Forelimb muscle (tissue), 1 donor: ENCODE measurements at regions not wholly inside any gene's neighbourhood (a gene's known extent, or its start where the extent isn't known, plus 50 kb on each side); places are given as distances from the start of the nearest gene placed in this dataset.

Experiments used
- DNase-seq: peaks from one replicate; pipeline ENCODE4 v3.0.0-alpha.2; 2013; ENCODE audit warnings: low read depth

DNA sequence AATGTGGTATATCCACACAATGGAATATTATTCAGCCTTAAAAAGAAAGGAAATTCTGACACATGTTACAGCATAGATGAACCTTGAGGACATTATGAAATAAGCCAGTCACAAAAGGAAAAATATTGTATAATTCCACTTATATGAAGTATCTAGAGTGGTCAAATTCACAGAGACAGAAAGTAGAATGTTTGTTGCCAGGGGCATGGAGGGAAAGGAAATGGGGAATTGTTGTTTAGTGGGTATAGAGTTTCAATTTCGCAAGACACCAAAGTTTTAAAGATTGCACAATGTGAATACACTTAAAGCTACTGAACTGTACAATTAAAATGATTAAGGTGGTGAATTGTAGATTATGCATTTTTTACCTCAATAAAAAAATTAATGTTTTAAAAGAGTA, 92.9 kb downstream of the TXNL1 start:
- DNase-seq, result no peak

DNA sequence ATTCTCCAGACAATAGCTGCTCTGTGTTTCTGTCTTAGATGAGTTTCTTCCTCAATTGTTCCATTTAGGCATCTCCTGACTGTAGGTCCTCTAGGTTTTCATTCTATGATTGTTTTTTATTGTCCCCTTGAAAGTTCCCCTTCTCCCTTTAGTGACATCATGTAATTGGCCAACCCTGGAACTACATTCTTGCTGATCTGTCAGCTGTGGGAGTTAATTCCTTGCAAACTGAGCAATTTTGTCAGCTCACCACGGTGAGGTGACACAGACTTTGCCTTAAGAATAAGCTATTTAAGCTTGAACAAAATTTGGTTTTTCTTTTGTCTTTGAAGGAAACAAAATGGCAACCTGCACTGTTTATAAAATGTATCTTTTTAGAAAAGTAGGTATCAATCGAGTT, 95.9 kb downstream of the TXNL1 start:
- DNase-seq, result no peak

DNA sequence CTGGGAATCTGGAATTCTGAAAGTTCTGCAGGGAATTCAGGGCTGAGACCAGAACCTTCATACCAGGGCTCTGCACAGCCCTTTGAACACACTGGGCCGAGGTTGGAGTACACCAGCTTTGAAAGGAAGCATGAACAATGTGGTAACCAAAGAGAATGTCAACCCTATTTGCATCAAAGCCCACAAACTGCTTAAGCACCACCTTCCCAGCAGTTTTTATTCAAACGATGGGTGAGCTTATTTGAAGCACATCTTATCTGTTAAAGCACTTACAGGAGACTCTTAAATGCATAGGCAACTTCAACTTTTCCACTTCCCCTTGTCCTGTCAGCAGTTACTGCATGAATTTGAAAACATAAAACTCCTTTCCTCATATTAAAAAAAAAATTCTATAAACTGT, 96.6 kb downstream of the TXNL1 start:
- no peak for DNase-seq

DNA sequence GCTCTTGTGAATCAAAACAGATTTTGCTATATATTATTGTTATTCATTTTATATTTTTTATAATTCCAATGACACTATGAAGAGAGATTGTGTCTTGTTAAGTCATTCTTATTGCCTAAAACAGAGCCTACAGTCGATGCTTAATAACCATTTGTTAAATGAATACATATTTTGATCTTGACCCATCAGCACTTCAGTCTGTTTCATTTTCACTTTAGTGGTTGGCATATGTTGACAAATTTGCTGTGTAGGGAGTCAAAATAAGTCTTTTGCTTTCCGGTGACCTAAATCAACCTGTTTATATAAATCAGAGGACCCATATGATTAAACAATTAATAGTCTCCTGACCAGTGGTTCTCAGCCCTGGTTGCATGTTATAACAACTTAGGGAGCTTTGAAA, 97.1 kb downstream of the TXNL1 start:
- DNase-seq, result no peak

DNA sequence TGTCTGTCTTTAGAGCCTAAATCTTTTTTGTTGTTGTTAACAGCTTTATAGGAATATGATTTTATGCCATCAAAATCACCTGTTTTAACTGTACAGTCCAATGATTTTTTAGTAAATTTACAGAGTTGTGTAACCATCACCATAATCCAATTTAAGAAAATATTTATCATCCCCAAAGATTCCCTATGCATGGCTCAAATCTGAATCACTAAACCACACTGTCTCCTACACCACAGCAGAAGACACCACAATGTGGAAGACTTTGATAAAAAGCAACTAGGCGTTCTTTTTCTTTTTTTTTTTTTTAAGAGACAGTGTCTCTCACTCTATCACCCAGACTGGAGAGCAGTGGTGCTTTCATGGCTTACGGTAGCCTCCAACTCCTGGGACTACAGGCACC, 99.6 kb downstream of the TXNL1 start:
- no peak for DNase-seq

DNA sequence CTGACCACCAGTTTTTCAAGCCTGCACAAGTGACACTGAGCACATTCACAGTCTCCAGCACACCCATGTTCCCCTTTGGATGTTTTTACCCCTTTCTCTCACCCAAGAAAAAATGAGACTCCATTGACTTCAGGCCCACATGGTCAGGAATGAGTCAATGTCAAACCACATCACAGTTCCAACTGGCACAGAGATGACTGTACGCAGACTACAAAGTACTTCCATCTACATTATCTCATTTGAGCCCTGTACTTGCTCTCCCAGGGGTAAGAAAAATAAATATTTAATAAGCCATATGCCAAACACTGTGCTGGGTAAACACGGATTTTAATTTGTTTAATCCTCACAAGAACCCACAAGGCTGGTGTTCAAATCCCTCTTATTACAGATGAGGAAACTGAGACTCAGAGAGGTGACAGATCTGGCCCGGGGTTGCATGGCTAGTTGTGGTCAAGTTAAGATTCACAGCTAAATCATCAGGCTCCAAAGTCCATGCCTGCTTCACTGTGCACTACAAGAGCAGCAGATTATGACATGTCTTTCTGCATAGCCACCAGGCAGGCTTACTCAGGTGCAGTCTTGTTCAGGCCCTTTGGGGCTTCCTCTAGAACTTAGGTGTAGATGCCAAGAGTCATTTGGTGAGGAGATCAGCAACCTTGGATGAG, 106.1 kb downstream of the TXNL1 start:
- no peak for DNase-seq

DNA sequence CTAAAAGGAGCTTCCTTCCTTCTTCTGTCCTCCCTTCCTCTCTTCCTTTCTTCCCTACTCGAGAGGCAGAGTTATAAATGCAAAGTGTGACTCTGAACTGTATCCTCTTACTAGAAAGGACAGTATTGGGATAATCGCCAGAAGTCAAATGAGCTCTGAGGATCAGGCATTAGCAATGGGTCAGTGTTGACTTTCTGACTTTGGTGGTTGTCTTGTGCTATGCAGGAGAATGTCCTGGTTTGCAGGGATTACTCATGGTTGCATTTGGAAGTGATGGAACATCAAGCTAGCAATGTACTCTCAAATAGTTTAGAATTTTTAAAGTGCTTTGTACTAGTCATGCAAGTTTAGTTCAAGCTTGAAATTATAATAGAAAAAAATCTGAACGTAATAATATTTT, 115.6 kb downstream of the TXNL1 start:
- DNase-seq, result no peak

DNA sequence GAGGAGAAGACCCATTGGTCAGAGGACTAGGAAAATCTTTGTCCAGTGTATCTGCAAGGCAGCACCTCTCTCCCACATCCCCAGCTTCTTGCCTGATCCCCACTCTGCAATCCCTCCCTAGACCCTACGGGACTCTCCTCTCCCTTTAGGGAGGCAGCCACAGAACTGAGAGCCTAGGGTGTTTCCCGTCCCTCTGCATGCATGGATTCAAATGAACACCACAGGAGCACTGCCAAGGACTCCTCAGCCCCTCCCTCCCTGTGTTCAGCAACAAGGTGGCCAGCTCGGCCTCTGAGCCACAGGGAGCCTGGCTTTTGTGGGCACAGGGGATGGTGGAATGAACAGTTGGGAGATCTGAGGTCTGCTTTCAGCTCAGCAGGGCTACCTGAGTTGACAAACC, 117.1 kb downstream of the TXNL1 start:
- no peak for DNase-seq

DNA sequence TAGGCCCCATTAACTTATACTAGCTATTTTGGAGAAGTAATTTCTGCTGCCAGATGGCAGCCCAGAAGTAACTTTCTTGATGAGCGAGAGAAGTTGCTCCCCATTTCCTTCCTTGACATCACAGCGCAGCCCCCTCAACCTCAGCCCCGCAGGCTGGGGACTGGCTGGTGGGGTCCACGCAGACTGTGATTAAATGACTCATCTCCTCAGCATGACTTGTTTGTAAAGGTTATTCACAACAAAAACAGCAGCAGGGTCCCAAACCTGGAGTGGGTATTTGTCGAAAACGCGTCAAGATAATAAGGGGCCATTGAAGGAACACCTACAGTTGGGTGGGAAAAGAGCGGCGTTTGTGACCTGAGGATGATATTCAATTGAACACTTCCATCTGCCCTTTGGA, 120.6 kb downstream of the TXNL1 start:
- no peak for DNase-seq

DNA sequence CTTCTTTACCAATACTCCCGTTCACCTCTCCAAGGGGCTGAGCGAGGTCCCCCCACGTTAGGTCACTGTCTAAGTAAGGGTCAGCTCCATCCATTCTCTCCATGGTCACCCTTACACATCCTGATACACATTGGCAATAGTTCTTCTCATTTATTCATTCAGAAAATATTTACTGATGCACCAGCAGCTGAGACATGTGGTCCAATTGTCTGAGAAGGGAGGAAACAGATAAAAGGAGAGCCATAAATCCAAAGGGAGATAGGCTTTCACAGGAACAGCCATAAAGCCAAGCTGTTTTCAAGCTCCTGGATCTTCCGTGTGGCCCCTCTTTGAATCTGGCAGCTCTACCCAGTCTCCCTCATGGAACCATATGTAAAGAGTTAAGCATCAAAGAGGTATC, 121.2 kb downstream of the TXNL1 start:
- no peak for DNase-seq

DNA sequence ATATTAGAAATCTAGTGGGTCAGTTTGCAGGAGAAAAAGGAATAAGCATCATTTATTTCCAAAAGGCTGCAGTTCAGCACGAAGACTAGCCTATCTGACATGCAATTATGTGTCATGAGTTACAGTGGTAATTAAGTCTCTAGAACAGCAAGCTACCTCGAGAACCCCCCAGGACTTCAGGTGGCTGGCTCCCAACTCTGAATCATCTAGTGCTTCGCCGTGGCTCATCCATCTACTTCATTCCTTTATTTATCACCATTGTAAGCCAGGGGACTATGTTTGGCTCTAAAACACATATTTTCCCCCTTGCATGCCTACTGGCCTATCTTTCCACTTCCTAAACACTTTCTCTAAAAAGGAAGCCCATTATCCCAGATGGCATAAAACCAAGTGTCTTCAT, 121.6 kb downstream of the TXNL1 start:
- DNase-seq, result peak; percentile 46

DNA sequence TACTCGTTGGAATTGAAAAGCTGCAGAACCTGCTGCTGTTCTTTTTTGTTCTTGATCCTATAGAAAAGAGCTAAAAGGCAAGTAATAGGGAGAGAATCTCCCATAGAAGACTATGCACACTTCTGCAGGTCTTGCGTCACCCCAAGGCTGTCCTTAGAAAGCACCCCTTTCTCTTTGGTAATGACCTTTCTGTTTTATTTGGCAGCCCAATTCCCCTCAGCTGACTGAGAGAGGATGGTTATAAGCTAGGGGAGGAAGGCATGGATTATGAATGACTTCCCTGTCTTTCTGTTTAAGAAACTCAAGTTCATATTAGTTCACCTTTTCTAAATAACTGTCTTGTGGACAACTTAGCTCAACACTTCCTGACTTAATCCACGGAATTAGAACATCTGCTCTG, 122.9 kb downstream of the TXNL1 start:
- DNase-seq, result no peak

DNA sequence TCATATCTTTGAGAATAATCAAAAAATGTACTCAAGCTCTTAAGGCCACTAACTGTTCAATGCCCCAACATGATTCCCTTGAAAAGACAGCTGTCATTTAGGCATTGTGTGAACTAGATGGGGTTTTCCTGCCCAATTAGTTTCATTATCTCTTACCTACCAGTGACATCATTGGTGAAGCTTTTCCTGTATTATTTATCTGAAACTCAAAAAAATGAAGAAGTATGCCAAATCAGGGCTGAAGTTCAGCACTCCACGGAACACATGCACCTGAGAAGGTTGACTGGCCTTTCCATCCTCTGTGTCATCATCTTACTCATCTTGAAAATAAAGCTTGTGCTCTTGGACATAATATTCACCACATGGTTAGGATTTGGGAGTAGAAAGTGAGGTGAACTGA, 126.4 kb downstream of the TXNL1 start:
- DNase-seq, result no peak

DNA sequence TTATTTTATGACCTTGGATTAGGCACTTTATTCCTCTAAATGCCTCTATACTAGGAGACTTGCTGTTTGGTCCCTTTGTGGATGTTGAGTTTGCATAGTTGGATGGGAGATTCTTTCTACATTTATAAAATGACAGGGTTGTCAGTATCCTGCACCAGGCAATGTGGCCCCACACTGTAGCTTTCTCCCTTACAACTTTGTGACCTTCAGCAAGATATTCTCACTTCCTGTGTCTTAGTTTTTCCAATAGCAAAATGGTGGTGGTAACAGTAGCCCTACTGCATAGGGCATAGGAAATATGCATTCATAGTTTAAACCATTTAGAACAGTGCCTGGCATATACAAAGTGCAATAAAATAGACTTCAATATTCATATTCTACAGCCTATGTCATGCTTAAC, 128.3 kb downstream of the TXNL1 start:
- no peak for DNase-seq

DNA sequence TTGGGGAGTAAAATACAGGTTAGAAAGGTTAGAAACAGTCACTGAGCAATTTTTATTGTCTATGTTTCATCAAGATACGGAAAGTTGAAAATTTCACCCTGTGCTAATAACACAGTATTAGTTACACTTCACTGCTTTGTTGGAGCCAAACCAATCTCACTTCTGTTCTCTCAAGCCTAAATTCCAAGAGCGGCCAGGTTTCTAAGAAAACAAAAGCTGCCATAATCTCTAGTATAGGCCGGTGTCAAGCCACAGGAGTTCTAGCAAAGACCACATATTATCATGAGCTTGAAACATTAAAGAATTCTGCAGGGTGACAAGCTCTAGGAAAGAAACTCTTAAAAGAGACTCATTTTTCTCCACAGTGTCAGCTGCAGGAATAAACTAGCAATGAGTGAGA, 128.7 kb downstream of the TXNL1 start:
- DNase-seq, result no peak

DNA sequence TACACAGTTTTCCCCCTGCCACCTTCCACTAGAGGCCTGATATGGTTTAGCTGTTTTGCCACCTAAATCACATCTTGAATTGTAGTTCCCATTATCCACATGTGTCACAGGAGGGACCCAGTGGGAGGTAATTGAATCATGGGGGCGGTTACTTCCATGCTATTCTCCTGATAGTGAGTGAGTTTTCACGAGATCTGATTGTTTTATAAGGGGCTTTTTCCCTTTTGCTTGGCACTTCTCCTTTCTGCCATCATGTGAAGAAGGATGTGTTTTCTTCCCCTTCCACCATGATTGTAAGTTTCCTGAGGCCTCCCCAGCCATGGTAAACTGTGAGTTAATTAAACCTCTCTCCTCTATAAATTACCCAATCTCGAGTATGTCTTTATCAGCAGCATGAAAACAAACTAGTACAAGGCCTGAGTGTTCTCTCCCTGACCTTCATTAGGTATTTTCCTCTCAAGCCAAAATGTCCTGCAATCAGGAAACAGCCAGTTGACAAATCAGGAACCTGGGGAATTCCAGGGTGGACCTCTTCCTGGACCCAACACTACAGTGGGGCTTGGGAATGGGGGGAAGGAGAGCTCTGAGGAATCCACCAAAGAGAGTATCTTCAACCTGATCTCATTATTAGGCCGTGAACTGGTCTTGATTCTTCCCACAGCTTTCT, 129.9 kb downstream of the TXNL1 start:
- DNase-seq, result no peak

DNA sequence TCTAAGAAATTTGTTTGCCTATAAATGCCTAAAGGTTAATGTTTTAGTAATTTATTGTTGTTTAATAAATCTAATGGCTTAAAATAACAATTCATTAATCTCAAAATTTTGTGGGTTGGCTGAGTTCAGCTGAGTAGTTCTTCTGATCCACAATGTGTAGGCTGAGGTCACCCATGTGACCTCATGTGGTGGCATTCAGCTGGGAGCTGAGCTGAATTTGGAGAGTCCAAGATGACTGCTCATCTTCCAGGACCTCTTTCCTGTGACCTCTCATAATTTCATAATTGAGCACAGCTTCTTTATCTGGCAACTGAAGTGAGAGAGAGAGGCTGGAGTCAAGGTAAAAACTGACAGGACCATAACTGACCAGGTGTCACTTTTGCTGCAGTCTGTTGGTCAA, 132.4 kb downstream of the TXNL1 start:
- DNase-seq, result no peak

DNA sequence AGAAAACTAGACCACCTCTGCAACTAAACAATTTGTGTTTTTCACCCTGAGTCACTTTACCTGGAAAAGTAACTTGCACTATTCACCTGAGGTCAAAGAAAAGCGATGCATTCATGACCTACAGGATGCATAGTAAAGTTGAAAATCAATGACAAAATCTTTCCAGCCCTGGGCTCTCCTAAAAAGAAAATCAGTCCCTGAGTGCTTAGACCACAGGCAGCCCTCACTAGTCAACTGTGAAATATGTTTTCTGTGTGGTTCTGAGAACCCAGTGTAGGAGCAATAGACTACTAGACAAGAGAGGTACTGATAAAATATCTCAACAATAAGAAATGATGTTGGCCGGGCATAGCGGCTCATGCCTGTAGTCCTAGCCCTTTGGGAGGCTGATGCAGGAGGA, 133.1 kb downstream of the TXNL1 start:
- DNase-seq, result no peak

DNA sequence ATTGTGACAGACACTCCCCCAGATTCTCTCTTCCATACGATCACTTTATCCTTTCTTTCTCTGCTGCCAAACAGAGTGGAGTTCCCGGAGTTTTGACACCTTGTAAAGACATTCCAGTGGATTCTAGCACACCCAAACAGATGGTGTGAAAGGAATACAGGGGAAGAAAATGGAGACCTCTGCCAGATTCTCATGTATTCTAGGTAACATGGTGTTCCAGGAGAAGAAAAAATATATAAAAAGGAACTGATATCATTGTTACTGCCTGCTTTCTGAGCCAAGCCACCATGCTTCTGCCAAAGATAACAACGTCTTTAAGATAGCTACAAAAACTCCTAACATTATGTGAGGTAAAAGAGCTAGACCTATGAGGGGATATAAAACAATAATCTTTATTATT, 136.5 kb downstream of the TXNL1 start:
- DNase-seq, result no peak

DNA sequence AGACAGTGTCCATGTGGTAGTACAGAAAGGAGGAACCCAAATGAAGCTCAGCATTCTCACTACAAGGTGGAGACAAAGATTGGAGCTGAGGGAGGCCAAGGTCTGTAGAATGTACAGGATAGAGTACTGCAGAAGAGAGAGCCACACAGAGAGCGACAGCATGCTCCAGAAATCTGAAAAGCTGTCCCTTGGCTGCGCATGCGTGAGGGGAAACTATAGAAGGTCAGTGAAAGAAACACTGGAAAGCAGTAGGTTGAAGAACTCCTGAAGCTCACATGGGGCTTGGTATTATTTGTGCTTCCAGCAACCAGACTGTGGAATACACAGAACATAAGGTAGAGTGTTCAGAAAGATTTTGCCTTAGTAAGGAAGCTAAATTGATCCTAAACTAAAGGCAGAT, 142.5 kb downstream of the TXNL1 start:
- DNase-seq, result no peak

DNA sequence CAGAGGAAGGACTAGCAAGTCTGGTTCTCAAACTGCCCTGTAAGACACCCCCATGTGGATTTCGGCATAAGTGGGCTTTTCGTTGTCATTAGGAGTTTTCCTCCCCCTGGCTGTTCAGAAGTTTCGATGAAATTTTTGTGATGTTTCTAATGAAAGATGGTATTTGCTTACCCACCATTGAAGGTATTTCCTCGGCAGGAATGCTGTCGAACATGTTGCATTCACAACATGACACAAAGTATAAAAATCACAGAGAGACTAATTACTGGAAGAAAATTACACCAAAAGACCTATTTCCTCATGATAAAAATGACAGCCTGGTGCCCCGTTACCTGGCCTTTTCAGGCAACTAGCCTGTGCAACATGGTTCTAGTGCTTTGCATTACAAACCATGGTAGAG, 144.9 kb downstream of the TXNL1 start:
- no peak for DNase-seq

DNA sequence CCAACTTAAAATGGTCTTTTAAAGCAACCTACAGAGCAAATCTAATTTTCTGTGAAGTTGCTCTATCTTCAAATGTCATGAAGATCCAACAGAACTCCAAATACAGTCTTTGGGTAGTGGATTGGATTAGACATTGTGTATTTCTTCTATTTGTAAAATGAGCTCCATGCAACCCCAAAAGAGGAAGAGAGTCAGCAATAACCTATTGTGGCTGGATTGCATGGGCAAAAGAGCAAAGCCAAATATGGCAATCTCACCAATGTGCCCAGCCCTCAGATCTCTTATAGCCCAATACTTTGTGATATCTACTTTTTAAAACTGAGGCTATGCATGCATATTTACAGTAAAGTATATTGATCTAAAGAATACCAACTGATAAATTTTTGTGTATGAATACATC, 146.3 kb downstream of the TXNL1 start:
- no peak for DNase-seq

DNA sequence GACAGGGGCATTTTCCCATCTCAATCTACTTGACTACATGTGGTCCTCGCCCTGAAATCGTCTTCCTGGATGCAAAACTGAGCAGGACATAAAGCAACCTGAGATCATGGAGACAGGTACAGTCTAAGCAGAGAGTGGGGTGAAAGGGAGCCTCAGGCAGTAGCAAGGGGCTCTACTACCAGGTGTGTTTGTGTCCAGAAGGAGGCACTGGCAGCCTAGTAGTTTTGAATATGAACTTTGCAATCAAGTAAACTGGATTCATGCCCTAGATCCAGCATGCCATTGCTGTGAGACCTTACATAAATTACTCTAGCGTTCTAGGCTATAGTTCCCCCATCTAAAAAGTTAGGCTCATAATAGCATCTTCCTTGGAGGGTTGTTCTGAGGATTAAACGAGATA, 147.4 kb downstream of the TXNL1 start:
- DNase-seq, result no peak

DNA sequence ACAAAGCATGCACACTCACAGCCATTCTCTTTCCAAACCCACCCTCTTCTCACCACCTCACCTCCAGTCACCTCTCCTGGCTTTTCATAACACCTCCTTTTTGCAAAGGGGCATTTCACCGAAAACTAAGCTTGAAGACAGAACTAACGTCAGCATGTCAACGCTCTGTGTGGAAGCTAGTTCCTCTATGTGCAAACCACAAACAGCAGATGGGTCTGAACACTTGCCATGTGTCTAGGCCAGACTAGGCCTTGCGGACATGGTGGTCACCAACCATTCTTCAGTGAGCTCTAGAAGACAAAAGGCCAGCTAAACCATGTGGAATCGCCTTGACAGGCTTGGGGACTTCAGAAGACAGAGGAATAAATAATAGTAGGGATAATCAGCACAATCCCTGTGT, 148.5 kb downstream of the TXNL1 start:
- no peak for DNase-seq
